D341Med (cell line): ENCODE measurements at regions not wholly inside any gene's neighbourhood (a gene's known extent, or its start where the extent isn't known, plus 50 kb on each side); places are given as distances from the start of the nearest gene placed in this dataset.
"Not testable (repeated sequence)": the region's sequence is repeated elsewhere in the genome, so short reads cannot be mapped to it uniquely, and the experiment has no call there.

Source experiments
- DNase-seq: peaks from one replicate; pipeline ENCODE4 v3.0.0; 2012; ENCODE audit warnings: low spot score

DNA sequence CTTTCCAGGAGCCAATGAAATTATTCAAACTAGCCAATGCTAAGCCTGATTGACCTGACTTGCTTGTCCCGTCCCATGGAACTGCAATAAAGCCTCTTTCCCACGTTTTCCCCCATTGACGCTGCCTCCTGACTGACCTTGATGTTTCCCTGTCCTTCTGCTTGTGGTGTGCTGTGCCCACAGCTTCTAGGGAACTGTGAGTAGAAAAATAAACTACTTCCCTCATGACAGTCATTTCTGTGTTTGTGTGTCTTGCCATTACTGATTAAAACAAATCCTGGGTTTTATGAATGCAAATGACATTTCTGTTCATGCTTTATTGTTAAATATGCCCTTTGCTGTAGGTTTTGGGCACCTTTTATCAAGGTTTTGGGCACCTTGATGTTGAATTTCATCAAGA lies 91.3 kb upstream of the ABI1 start:
- no peak for DNase-seq

DNA sequence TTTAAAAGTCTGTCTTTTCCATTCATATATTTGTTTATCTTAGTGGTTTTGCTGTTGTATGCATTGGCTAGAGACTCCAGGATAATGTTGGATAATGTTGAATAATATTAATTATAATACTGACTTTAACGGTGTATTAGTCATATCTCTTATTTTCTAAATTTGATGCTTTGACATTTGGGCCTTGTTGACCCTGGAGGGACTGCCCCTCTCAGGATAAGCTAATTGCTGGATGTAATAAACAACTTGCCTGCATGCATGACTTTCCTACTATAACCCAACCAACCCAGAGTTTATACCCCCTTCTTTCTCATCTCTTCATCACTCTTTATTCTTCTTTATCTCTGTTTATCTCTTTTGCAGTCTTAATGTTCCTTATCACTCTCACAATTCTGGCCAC lies 90.9 kb upstream of the ABI1 start:
- DNase-seq, result no peak

DNA sequence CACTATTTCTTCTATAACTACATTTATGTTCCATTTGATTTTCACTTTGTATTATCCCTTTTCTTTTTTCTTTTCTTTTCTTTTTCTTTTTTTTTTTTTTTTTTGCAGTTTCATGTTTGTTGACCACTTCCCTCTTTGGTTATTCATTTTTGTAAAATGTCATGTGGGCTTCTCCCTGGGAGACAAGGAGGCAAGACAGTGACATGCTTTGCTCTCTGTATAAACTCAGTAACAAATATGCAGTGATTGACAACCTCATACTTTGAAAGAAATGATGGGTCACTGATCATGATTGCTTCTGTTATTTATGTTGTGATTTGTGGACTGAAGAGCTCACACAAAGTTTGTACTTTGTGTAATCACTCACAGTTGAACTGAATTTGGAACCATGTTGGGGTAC lies 90.2 kb upstream of the ABI1 start:
- no peak for DNase-seq

DNA sequence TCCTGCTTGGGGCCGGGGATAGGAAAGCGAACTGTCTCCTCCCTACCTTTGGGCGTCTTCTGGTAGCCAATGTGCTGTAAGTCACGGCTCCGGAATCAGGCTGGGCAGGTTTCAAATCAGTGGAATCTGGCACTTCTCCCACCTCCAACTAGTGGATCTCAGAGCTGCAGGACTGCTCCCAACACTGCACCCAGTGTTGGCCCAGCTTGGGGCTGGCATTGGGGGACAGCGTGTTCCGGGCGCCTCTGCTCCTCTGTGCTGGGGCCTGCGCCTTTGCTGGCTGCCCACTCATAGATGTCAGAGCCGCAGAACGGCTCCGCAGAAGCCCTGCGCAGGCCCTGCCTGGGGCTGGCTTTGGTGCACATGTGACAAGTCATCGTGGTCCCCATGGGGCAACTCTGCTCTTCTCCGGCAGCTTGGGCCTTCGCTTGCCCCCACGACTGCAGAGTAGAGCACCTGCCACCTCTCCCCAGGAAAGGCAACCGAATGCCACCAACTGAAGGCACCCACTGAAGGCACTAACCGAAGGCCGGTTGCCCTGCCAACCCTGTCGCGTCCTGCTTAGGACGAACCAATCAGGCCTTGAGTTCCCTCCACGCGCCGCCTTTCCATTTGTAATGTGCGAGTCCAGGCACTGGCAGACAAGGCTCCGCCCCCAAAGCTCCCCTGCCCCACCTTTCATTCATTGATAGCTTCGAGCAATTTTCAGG lies 85.5 kb upstream of the ABI1 start:
- no peak for DNase-seq

DNA sequence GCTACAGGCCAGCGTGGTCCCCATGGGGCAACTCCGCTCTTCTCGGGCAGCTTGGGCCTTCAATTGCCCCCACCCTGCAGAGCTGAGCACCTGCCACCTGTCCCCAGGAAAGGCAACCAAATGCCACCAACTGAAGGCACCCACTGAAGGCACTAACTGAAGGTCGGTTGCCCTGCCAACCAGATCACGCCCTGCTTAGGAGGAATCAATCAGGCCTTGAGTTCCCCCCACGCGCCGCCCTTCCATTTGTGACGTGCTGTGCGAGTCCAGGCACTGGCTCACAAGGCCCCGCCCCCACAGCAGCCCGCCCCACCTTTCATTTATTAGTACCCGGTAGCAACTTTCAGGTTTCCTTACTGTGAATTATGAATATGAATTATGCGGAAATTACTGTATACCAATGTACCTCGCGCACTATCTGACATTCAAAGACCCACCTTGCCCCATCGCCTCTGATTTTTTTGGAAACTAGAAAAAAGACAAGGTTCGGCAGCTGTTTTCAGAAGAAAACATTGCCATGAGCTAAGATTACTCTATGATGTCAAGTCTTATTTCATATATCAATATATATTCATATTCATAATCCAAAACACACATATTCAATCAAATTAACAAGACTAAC lies 83.6 kb upstream of the ABI1 start:
- DNase-seq, result no peak

DNA sequence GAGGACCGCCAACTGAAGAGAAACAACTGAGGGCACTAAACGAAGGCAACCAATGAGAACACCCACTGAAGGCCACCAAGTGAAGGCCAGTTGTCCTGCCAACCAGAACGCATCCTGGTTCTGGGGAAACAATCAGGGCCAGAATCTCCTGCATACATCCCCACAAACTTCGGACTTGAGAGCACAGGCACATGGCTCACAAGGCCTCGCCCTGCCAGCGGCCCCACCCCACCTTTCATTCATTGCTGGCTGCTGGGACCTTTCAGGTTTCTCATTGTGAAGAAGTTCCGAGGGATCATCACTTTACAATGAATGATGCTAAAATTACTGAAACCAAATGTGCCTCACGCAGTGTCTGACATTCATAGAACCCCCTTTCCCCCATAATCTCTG lies 79.2 kb upstream of the ABI1 start:
- no peak for DNase-seq

DNA sequence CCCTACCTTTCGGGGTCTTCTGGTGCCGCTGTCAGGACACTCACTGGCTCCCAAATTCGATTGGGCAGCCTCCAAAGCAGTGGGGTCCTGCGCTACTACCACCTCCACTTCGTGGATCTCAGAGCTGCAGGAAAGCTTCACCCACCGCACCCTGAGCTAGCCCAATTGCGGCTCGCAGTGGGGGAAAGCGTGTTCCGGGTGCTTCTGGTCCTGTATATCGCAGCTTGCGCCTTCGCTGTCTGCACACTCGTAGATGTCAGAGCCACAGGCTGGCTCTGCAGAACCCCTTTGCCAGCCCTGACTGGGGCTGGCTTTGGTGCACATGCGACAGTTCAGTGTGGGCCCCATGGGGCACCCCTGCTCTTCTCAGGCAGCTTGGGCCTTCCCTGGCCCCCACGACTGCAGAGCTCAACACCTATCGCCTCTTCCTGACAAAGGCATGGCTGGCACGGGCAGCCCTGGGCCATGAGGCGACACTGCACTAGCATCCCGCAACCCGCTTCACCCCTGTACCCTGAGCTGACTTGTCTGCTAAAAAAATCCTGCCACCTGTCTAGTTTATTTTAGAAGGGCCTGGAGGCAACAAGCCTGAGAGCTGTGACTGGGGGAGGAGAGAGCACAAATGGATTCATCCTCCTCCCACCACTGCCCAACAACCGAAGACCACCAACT lies 78.7 kb upstream of the ABI1 start:
- DNase-seq, result no peak

DNA sequence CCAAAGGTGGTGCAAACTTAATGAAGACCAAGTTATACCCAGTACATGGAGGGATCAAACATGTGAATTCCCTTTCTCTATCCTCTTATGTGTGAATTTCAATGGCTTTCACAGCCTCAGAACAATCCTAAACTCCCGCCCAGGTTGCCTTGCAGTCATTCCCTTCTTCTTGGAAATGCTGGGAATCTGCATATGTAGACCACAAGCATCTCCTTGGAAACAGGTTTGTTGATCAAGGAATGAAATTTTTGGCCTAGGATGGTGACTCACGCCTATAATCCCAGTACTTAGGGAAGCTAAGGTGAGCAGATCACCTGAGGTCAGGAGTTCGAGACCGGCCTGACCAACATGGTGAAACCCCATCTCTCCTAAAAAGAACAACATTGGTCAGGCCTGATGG lies 77.8 kb upstream of the ABI1 start:
- DNase-seq, result no peak

DNA sequence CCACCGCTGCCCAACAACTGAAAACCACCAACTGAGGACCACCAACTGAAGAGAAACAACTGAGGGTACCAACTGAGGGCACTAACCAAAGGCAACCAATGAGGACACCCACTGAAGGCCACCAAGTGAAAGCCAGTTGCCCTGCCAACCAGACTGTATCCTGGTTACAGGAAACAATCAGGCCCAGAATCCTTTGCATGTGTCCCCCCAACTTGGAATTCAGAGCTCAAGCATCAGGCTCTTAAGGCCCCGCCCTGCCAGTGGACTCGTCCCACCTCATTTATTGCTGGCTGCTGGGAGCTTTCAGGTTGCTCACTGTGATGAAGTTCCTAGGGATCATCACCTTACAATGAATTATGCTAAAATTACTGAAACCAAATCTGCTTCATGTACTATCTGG lies 76.6 kb upstream of the ABI1 start:
- no peak for DNase-seq

DNA sequence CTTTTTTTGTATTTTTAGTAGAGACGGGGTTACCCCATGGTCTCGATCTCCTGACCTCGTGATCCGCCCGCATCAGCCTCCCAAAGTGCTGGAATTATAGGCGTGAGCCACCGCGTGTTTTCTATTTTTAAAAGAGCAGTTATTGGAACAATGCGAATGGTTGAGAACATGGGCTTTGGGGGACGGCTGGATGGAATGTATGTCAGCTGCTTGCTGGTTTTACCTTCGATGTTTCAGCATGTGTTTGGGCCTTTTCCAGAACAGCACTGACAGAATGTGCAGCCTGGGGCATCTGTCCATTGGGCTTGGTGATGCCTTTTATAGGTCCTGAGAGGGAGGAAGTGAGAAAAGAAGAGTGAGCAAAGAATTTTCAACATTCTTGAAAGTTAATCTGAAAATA lies 73.4 kb upstream of the ABI1 start:
- not testable (repeated sequence) for DNase-seq

DNA sequence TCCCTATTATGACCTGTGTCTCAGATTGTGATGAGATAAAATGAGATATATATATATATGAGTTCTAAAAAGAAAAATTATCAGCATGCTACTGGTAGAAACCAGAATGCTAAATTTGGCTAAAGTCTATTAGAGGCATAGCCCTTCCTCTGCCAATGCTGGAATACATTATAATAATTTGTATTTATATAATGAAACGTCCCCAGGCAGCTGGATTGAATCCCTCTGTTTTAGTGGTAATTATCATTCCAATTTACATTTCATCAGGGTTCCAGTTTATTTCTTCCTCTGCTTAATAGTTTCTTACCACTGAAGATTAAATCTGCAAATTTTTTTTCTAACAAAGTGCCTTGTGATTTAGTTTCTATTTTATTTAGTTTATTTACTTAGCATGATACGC lies 71.8 kb upstream of the ABI1 start:
- DNase-seq, result no peak

DNA sequence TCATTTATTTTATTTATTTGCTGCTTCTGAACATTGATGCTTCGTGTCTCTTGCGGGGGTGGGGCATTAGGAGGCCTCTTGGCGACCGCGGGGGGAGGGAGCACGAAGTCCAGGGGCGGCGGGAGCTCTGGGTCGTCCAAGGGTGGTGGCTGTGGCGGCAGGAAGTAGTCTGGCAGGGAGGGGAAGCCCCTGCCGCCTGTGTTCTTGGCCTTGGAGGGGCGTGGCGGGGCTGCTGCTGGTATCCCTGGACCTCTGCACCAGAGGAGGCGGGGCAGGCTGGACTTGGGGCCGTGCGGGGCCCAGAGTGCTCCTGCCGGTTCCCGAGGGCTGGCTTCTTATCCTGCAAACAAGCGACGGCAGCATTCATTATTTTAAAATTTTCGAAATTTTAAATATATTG lies 70.5 kb upstream of the ABI1 start:
- DNase-seq, result peak; percentile 17

DNA sequence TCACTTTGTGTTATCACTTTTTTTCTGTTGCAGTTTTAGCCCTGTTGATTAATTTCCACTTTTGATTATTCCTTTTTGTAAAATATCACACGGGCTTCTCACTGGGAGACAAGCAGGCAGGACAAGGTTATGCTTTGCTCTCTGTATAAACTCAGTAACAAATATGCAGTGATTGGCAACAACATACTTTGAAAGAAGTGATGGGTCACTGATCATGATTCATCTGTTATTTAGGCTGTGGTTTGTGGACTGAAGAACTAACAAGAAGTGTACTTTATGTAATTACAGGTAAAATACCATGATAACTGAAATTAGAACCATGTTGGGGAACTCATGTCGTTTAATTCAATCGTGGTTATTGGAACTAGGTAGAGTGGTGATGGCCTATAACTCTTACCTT lies 62.1 kb upstream of the ABI1 start:
- DNase-seq, result not testable (repeated sequence)

DNA sequence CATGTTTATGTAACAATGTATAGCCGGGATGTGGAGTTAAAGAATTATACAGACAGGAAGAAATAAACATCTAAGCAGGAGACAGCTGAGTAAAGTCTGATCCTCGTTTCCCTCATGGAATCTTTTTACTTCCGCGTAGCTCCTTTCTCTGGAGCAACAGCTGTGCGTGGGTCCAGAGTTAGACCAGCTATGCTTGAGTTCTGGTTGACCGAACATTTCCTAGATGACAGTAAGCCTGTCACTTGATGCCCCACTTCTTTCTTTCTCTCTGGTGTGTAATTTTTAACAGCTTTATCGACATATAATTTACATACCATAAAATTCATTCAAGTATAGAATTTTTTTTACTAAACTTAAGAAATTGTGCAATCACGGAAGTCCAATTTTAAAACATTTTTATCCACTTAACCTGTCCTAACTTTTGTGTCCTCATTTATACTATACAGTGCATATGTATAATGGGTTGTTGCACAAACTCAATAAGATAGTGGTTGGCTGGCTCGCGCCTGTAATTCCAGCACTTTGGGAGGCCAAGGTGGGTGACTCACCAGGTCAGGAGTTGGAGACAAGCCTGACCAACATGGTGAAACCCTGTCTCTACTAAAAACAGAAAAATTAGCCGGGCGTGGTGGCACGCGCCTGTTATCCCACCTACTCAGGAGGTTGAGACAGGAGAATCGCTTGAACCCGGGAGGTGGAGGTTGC lies 58.5 kb upstream of the ABI1 start:
- not testable (repeated sequence) for DNase-seq

DNA sequence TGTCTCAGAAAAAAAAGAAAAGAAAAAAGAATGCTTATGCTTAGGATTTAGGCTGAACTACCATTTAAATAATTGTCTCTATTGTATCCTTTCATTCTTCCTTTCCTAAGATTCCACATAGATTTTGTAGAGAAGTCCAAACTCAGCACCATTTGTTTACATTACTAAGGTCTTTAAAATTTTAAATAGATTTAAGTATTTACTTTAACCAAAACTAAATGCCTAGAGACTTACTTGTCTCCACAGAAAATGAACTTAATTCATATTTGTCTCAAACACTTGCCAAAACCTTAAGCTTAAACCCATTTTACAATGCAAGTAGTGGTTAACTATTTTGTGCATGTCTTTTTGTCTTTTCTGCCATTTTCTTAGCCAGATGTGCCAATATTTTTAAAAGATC lies 54.1 kb upstream of the ABI1 start:
- DNase-seq, result no peak

DNA sequence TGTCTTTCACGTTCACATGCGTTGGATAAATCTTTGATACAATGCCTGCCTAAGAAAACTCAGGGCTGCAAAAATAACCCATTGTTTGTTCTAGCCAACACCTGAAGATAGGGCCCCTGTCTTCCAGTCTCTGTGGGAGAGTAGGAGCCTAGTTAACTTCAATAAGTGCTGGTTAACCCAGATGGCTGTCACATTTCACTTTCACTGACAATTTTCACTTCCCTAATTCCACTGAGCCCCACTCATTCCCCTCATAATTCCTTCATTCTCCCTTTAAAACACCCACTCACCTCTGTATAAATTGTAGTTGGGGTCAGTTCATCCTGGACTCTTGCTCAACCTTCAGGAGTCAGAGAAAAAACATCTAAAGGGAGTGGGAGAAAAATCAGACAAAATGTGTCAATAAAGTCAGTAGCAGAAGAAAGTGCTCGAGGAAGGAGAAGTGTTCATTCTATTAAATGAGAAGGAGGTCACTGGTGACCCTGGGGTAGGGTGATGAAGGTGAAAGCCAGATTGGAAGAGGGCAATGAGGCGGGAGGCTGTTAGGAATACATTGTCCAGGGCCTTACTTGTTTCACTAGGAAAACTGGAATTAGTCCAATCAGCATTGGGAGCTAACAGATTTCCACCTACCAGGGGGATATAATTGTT lies 51.2 kb upstream of the ABI1 start:
- DNase-seq, result no peak
